Mesenchymal stem cell (in vitro differentiated cells and primary cell): ENCODE measurements at regions not wholly inside any gene's neighbourhood (a gene's known extent, or its start where the extent isn't known, plus 50 kb on each side); places are given as distances from the start of the nearest gene placed in this dataset.

Source experiments
- DNase-seq: peaks from one replicate; pipeline ENCODE4 v3.0.0-alpha.2; 2013
- H2AFZ ChIP-seq: one replicate; pipeline ENCODE4 v1.6.1; 2013; ENCODE audit warnings: low read depth, mild to moderate bottlenecking, control low read depth, inconsistent platforms, low read length, moderate library complexity
- H2AK5ac ChIP-seq: 2 replicates; pipeline ENCODE4 v1.6.1; 2013; ENCODE audit warnings: low read length, moderate library complexity, mild to moderate bottlenecking, inconsistent platforms; ENCODE audit not compliant: severe bottlenecking
- H2BK120ac ChIP-seq: one replicate; pipeline ENCODE4 v1.6.1; 2013; ENCODE audit warnings: low read depth, mild to moderate bottlenecking, inconsistent platforms, low read length, moderate library complexity
- H2BK12ac ChIP-seq, 2 experiments: one replicate each; pipeline ENCODE4 v1.6.1; 2013; ENCODE audit warnings: inconsistent platforms in 2 of 2, low read length in 2 of 2, mild to moderate bottlenecking in 2 of 2, moderate library complexity in 2 of 2, control low read depth in 1 of 2
- H2BK15ac ChIP-seq: one replicate; pipeline ENCODE4 v1.6.1; 2013; ENCODE audit warnings: mild to moderate bottlenecking, low read depth, inconsistent platforms; ENCODE audit not compliant: poor library complexity, severe bottlenecking
- H2BK5ac ChIP-seq: 2 replicates; pipeline ENCODE4 v1.6.1; 2013; ENCODE audit warnings: low read depth, mild to moderate bottlenecking, low read length, control low read depth, inconsistent platforms; ENCODE audit not compliant: poor library complexity, severe bottlenecking
- H3K14ac ChIP-seq, 2 experiments: one replicate each; pipeline ENCODE4 v1.6.1; 2013; ENCODE audit warnings: inconsistent platforms in 2 of 2, low read length in 2 of 2, control low read depth in 1 of 2, mild to moderate bottlenecking in 1 of 2, moderate library complexity in 1 of 2
- H3K18ac ChIP-seq, 2 experiments: one replicate each; pipeline ENCODE4 v1.6.1; 2013; ENCODE audit warnings: inconsistent platforms in 2 of 2, low read length in 2 of 2, control low read depth in 1 of 2, low read depth in 1 of 2, mild to moderate bottlenecking in 1 of 2
- H3K23ac ChIP-seq, 2 experiments: one replicate each; pipeline ENCODE4 v1.6.1; 2013; ENCODE audit warnings: inconsistent platforms in 2 of 2, low read length in 2 of 2, mild to moderate bottlenecking in 2 of 2, moderate library complexity in 2 of 2, control low read depth in 1 of 2
- H3K27ac ChIP-seq: 2 replicates; pipeline ENCODE4 v1.5.1; 2013; ENCODE audit warnings: mild to moderate bottlenecking, moderate library complexity, low read length, control low read depth, inconsistent platforms; ENCODE audit not compliant: poor library complexity, severe bottlenecking
- H3K27me3 ChIP-seq, 2 experiments: 2 replicates each; pipeline versions ENCODE4 v1.6.1 to v1.7.0; 2013; ENCODE audit warnings: low read length in 2 of 2, mild to moderate bottlenecking in 2 of 2, moderate library complexity in 2 of 2, control low read depth in 1 of 2, inconsistent platforms in 1 of 2; ENCODE audit not compliant: control insufficient read depth in 1 of 2, insufficient read depth in 1 of 2
- H3K36me3 ChIP-seq, 2 experiments: 2 replicates each; pipeline versions ENCODE4 v1.6.1 to v1.7.0; 2013; ENCODE audit warnings: low read length in 2 of 2, control low read depth in 1 of 2, inconsistent platforms in 1 of 2, low read depth in 1 of 2, mild to moderate bottlenecking in 1 of 2; ENCODE audit not compliant: insufficient read depth in 2 of 2, control insufficient read depth in 1 of 2
- H3K4ac ChIP-seq, 2 experiments: one replicate each; pipeline ENCODE4 v1.6.1; 2013; ENCODE audit warnings: inconsistent platforms in 2 of 2, low read length in 2 of 2, mild to moderate bottlenecking in 2 of 2, moderate library complexity in 2 of 2, control low read depth in 1 of 2, low read depth in 1 of 2
- H3K4me1 ChIP-seq: 2 replicates; pipeline ENCODE4 v1.6.1; 2013; ENCODE audit warnings: low read depth, low read length, control low read depth; ENCODE audit not compliant: control insufficient read depth, insufficient read depth
- H3K4me2 ChIP-seq: 2 replicates; pipeline ENCODE4 v1.6.1; 2013; ENCODE audit warnings: low read length, mild to moderate bottlenecking, inconsistent platforms; ENCODE audit not compliant: poor library complexity, severe bottlenecking
- H3K4me3 ChIP-seq, 2 experiments: 2 replicates each; pipeline versions ENCODE4 v1.5.1 to v1.7.0; 2013; ENCODE audit warnings: low read length in 2 of 2, mild to moderate bottlenecking in 2 of 2, control low read depth in 1 of 2, low read depth in 1 of 2; ENCODE audit not compliant: insufficient read depth in 1 of 2
- H3K79me1 ChIP-seq: replicated peaks from 2 replicates; pipeline ENCODE4 v1.6.1; 2013; ENCODE audit warnings: mild to moderate bottlenecking, control low read depth, low read length, inconsistent platforms; ENCODE audit not compliant: poor library complexity, severe bottlenecking
- H3K9ac ChIP-seq: 2 replicates; pipeline ENCODE4 v1.7.0; 2013; ENCODE audit warnings: mild to moderate bottlenecking, low read length, moderate library complexity
- H3K9me3 ChIP-seq: 2 replicates; pipeline ENCODE4 v1.7.0; 2013; ENCODE audit warnings: mild to moderate bottlenecking, low read length; ENCODE audit not compliant: control insufficient read depth
- H4K8ac ChIP-seq: one replicate; pipeline ENCODE4 v1.6.1; 2013; ENCODE audit warnings: inconsistent platforms, mild to moderate bottlenecking, low read length, moderate library complexity
- H4K91ac ChIP-seq: one replicate; pipeline ENCODE4 v1.6.1; 2013; ENCODE audit warnings: mild to moderate bottlenecking, low read length, inconsistent platforms
- WGBS: methylation state at CpG from one replicate; pipeline ENCODE4 v1.1.7; 2013; ENCODE audit warnings: mixed read lengths; 5-methylcytosine and 5-hydroxymethylcytosine counted together

DNA sequence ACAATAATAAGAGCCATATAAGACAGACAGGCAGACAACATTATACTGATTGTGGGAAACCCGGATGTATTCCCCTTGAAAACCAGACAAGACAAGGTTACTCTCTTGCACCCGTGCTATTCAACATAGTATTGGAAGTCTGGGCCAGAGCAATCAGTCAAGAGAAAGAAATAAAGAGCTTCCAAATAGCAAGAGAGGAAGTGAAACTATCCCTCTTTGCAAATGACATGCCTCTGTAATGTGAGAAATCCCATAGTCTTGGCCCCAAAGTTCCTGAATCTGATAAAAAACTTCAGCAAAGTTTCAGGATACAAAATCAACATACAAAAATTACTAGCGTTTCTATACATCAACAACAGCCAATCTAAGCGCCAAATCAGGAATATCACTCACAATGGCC lies 102.1 kb downstream of the DCAF12L2 start:
- Histone ChIP-seq H3K4ac (no peak overlapping the region), H2BK15ac (no peak overlapping the region), H2AK5ac (no peak overlapping the region), H2BK120ac (no peak overlapping the region), H2AFZ (no peak overlapping the region), H3K36me3 (no peaks in the 10 kb centered on the region), H3K9ac (no peak overlapping the region), H3K9me3 (peaks cover 11% of the 10 kb centered on the region), H4K8ac (no peak overlapping the region), H2BK5ac (no peak overlapping the region), H4K91ac (no peak overlapping the region), H3K27ac (no peak overlapping the region), H3K23ac (no peak overlapping the region), H3K4me1 (no peaks in the 10 kb centered on the region), H3K79me1 (no peaks in the 10 kb centered on the region), H3K4me2 (no peak overlapping the region), H3K27me3 (no peaks in the 10 kb centered on the region), H3K4me3 (no peak overlapping the region), H3K18ac (no peak overlapping the region), H3K14ac (no peak overlapping the region), H2BK12ac (no peak overlapping the region)
- no peak for DNase-seq
- WGBS, result 76% methylated on average over 2 of the region's 4 CpGs

DNA sequence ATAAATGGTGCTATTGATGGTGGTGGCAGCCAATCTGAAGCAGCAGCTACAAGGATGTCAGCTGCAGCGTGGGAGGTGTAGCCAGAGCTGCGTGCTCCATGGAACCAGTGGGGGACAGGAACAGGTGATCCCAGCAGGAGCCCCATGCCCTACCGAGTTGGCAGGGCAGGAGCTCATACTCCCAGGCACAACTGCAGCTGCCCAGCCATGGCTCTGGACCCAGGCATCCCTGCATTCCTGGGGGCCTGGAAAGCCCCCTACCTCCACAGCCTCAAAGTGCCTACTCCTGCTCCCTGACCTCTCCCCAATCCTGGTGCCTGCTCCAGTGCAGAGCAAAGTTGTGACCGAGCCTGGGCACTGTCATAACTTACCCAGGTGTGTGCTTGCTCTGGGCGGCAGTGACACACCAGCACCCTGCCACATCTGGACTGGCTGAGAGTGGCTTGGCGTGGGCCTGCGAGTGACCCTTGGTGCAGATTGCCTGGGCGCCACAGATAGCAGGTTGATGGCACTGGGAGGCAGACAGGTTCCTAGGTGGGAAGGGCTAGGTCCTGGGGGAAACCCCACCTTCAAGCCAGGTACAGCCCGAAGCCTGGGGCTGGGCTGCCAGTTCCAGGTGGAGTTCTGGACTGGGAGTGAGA lies 101.1 kb downstream of the DCAF12L2 start:
- Histone ChIP-seq H3K27me3 (no peaks in the 10 kb centered on the region), H3K23ac (no peak overlapping the region), H2BK5ac (no peak overlapping the region), H3K4me1 (no peaks in the 10 kb centered on the region), H3K36me3 (no peaks in the 10 kb centered on the region), H2AFZ (no peak overlapping the region), H2BK15ac (no peak overlapping the region), H3K14ac (no peak overlapping the region), H4K8ac (no peak overlapping the region), H3K27ac (no peak overlapping the region), H2AK5ac (no peak overlapping the region), H4K91ac (no peak overlapping the region), H3K79me1 (no peaks in the 10 kb centered on the region), H3K9ac (no peak overlapping the region), H3K18ac (no peak overlapping the region), H3K4ac (no peak overlapping the region), H2BK120ac (no peak overlapping the region), H3K4me2 (no peak overlapping the region), H2BK12ac (no peak overlapping the region), H3K4me3 (no peak overlapping the region), H3K9me3 (peaks cover 11% of the 10 kb centered on the region)
- 77% methylated on average over 7 of the region's 9 CpGs for WGBS
- no peak for DNase-seq

GRCh38 chrX:126065901-126066660 lies 100.0 kb downstream of the DCAF12L2 start:
- no peak for DNase-seq
- no peak overlapping the region for H3K4me3 ChIP-seq
- no peak overlapping the region for H3K14ac ChIP-seq
- no peak overlapping the region for H3K27ac ChIP-seq
- no peak overlapping the region for H3K23ac ChIP-seq
- peaks cover 11% of the 10 kb centered on the region for H3K9me3 ChIP-seq
- no peak overlapping the region for H2BK5ac ChIP-seq
- no peak overlapping the region for H2BK12ac ChIP-seq
- no peak overlapping the region for H4K8ac ChIP-seq
- H2BK120ac ChIP-seq, result no peak overlapping the region
- no peaks in the 10 kb centered on the region for H3K27me3 ChIP-seq
- no peak overlapping the region for H4K91ac ChIP-seq
- H3K18ac ChIP-seq, result no peak overlapping the region
- H2AK5ac ChIP-seq, result no peak overlapping the region
- H2BK15ac ChIP-seq, result peak overlapping the region; percentile 52
- no peak overlapping the region for H3K4me2 ChIP-seq
- no peaks in the 10 kb centered on the region for H3K79me1 ChIP-seq
- no peak overlapping the region for H3K4ac ChIP-seq
- WGBS, result 74% methylated on average over 17 of the region's 17 CpGs
- no peaks in the 10 kb centered on the region for H3K36me3 ChIP-seq
- H3K4me1 ChIP-seq, result no peaks in the 10 kb centered on the region
- H2AFZ ChIP-seq, result no peak overlapping the region
- H3K9ac ChIP-seq, result no peak overlapping the region
